ENCODE measurements at regions not wholly inside any gene's neighbourhood (a gene's known extent, or its start where the extent isn't known, plus 50 kb on each side); places are given as distances from the start of the nearest gene placed in this dataset.
"Not testable (repeated sequence)": the region's sequence is repeated elsewhere in the genome, so short reads cannot be mapped to it uniquely, and the experiment has no call there.

DNA sequence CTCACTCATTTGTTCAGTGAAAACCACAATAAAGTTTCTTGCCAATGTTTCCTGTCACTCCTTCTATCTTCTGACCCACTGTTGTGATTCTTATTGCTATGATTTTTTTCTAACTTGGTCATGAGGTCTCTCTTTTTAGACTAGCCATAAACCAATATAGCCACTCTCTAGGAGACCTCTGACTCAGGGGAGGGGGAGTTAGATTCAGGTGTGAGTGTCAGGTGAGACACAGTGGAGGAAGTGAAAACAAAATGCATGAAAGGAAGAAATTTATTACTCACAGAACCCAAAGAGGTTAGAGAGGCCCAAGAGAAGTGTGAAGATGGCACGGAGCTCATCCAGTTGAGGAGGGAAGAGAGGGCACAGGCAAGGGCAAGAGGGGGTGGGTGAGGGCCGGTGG is 94.4 kb upstream of the PRSS3 start:
- H3K4me1 ChIP-seq (ENCODE audit: insufficient read depth); H3K4me2 ChIP-seq; H2AFZ ChIP-seq; ATAC-seq; H3K4me3 ChIP-seq; H3K79me2 ChIP-seq (replicated peaks; ENCODE audit: insufficient read depth); H3K36me3 Mint-ChIP-seq (ENCODE audit: low read depth); DNase-seq (ENCODE audit: low spot score); H3K9me3 Mint-ChIP-seq; H3K9me2 ChIP-seq (ENCODE audit: insufficient read depth); H3K27ac ChIP-seq (ENCODE audit: low read depth); H3K27me3 Mint-ChIP-seq (ENCODE audit: insufficient read depth, low read depth, poor library complexity); H3K4me3 Mint-ChIP-seq; H3F3A ChIP-seq (replicated peaks; ENCODE audit: low read depth); H4K20me1 ChIP-seq (replicated peaks; ENCODE audit: insufficient read depth); H3K27me3 ChIP-seq (ENCODE audit: insufficient read depth); H3K36me3 ChIP-seq (ENCODE audit: insufficient read depth); H3K27ac Mint-ChIP-seq: not testable (repeated sequence)
- H3K4me1 Mint-ChIP-seq, result peaks cover 22% of the 10 kb centered on the region

- H3K9me3 Mint-ChIP-seq, result peaks cover 17% of the 10 kb centered on the region
- H3K27ac Mint-ChIP-seq, result no peak overlapping the region
- TF ChIP-seq EZH2 (IDR thresholded peaks at IDR 0.05; ENCODE audit: low read depth, unreplicated experiment) (no peak), POLR2AphosphoS5 (IDR thresholded peaks at IDR 0.05; ENCODE audit: low read depth) (no peak), NANOG (IDR thresholded peaks at IDR 0.05; ENCODE audit: borderline replicate concordance) (no peak), JUNB (IDR thresholded peaks at IDR 0.05; ENCODE audit: unreplicated experiment) (no peak), ETS1 (IDR thresholded peaks at IDR 0.05) (no peak)
- TF ChIP-seq, protein P1, sequence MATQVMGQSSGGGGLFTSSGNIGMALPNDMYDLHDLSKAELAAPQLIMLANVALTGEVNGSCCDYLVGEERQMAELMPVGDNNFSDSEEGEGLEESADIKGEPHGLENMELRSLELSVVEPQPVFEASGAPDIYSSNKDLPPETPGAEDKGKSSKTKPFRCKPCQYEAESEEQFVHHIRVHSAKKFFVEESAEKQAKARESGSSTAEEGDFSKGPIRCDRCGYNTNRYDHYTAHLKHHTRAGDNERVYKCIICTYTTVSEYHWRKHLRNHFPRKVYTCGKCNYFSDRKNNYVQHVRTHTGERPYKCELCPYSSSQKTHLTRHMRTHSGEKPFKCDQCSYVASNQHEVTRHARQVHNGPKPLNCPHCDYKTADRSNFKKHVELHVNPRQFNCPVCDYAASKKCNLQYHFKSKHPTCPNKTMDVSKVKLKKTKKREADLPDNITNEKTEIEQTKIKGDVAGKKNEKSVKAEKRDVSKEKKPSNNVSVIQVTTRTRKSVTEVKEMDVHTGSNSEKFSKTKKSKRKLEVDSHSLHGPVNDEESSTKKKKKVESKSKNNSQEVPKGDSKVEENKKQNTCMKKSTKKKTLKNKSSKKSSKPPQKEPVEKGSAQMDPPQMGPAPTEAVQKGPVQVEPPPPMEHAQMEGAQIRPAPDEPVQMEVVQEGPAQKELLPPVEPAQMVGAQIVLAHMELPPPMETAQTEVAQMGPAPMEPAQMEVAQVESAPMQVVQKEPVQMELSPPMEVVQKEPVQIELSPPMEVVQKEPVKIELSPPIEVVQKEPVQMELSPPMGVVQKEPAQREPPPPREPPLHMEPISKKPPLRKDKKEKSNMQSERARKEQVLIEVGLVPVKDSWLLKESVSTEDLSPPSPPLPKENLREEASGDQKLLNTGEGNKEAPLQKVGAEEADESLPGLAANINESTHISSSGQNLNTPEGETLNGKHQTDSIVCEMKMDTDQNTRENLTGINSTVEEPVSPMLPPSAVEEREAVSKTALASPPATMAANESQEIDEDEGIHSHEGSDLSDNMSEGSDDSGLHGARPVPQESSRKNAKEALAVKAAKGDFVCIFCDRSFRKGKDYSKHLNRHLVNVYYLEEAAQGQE (IDR thresholded peaks at IDR 0.05; ENCODE audit: unreplicated experiment), result no peak
- TF ChIP-seq, protein P2, sequence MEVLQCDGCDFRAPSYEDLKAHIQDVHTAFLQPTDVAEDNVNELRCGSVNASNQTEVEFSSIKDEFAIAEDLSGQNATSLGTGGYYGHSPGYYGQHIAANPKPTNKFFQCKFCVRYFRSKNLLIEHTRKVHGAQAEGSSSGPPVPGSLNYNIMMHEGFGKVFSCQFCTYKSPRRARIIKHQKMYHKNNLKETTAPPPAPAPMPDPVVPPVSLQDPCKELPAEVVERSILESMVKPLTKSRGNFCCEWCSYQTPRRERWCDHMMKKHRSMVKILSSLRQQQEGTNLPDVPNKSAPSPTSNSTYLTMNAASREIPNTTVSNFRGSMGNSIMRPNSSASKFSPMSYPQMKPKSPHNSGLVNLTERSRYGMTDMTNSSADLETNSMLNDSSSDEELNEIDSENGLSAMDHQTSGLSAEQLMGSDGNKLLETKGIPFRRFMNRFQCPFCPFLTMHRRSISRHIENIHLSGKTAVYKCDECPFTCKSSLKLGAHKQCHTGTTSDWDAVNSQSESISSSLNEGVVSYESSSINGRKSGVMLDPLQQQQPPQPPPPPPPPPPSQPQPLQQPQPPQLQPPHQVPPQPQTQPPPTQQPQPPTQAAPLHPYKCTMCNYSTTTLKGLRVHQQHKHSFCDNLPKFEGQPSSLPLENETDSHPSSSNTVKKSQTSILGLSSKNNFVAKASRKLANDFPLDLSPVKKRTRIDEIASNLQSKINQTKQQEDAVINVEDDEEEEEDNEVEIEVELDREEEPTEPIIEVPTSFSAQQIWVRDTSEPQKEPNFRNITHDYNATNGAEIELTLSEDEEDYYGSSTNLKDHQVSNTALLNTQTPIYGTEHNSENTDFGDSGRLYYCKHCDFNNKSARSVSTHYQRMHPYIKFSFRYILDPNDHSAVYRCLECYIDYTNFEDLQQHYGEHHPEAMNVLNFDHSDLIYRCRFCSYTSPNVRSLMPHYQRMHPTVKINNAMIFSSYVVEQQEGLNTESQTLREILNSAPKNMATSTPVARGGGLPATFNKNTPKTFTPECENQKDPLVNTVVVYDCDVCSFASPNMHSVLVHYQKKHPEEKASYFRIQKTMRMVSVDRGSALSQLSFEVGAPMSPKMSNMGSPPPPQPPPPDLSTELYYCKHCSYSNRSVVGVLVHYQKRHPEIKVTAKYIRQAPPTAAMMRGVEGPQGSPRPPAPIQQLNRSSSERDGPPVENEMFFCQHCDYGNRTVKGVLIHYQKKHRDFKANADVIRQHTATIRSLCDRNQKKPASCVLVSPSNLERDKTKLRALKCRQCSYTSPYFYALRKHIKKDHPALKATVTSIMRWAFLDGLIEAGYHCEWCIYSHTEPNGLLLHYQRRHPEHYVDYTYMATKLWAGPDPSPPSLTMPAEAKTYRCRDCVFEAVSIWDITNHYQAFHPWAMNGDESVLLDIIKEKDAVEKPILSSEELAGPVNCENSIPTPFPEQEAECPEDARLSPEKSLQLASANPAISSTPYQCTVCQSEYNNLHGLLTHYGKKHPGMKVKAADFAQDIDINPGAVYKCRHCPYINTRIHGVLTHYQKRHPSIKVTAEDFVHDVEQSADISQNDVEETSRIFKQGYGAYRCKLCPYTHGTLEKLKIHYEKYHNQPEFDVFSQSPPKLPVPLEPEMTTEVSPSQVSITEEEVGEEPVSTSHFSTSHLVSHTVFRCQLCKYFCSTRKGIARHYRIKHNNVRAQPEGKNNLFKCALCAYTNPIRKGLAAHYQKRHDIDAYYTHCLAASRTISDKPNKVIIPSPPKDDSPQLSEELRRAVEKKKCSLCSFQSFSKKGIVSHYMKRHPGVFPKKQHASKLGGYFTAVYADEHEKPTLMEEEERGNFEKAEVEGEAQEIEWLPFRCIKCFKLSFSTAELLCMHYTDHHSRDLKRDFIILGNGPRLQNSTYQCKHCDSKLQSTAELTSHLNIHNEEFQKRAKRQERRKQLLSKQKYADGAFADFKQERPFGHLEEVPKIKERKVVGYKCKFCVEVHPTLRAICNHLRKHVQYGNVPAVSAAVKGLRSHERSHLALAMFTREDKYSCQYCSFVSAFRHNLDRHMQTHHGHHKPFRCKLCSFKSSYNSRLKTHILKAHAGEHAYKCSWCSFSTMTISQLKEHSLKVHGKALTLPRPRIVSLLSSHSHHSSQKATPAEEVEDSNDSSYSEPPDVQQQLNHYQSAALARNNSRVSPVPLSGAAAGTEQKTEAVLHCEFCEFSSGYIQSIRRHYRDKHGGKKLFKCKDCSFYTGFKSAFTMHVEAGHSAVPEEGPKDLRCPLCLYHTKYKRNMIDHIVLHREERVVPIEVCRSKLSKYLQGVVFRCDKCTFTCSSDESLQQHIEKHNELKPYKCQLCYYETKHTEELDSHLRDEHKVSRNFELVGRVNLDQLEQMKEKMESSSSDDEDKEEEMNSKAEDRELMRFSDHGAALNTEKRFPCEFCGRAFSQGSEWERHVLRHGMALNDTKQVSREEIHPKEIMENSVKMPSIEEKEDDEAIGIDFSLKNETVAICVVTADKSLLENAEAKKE (CRISPR knock-in tag; IDR thresholded peaks at IDR 0.05), result no peak
- DNase-seq (ENCODE audit: low spot score) (no peak), ATAC-seq (no peak)
- no peak overlapping the region for H3K4me2 ChIP-seq
- H3K4me3 Mint-ChIP-seq, result no peak overlapping the region
- no peak overlapping the region for H3K27ac ChIP-seq (ENCODE audit: low read depth)
- H3K36me3 Mint-ChIP-seq (ENCODE audit: low read depth), result peaks cover 12% of the 10 kb centered on the region; the same call in 2 of the 3 replicates
- H3K27me3 ChIP-seq (ENCODE audit: insufficient read depth), result no peaks in the 10 kb centered on the region
- peaks cover 18% of the 10 kb centered on the region for H3K4me1 Mint-ChIP-seq
- no peak overlapping the region for H2AFZ ChIP-seq
- H3K9me2 ChIP-seq (ENCODE audit: insufficient read depth), result no peaks in the 10 kb centered on the region
- H3K36me3 ChIP-seq (ENCODE audit: insufficient read depth), result no peaks in the 10 kb centered on the region
- no peaks in the 10 kb centered on the region for H3F3A ChIP-seq (replicated peaks; ENCODE audit: low read depth)
- no peak overlapping the region for H3K4me3 ChIP-seq
- peaks cover 11% of the 10 kb centered on the region for H3K4me1 ChIP-seq (ENCODE audit: insufficient read depth)
- H3K27me3 Mint-ChIP-seq (ENCODE audit: insufficient read depth, low read depth, poor library complexity), result peaks cover 4% of the 10 kb centered on the region
- H4K20me1 ChIP-seq (replicated peaks; ENCODE audit: insufficient read depth), result no peaks in the 10 kb centered on the region
- no peaks in the 10 kb centered on the region for H3K79me2 ChIP-seq (replicated peaks; ENCODE audit: insufficient read depth)
These were observed 91.8 kb upstream of the PRSS3 start for GRCh38 chr9:33703430-33704102.

All from GM23338 (cell line).